PC-3 (cell line): ENCODE measurements at regions not wholly inside any gene's neighbourhood (a gene's known extent, or its start where the extent isn't known, plus 50 kb on each side); places are given as distances from the start of the nearest gene placed in this dataset.
A peak's percentile ranks its signal among the peaks of the same experiment; 100 is the strongest.

Source experiments
- ATAC-seq: fragments of 200-7000 bp; cut with Tn5 transposase; 2 replicates; pipeline ENCODE4 v1.9.1; 2020; ENCODE audit warnings: mild to moderate bottlenecking, moderate library complexity
- BruUV-seq: library from RNA; stranded (reverse); fragments of 400-500 nt; replicated peaks from 2 replicates; lab custom pipeline; 2021; lab: Mats Ljungman, UMichigan
- CTCF ChIA-PET: fragments of 300-600 bp; sonication (Branson Sonifier 250); formaldehyde crosslinking; loops from one replicate; lab custom pipeline; 2022; ENCODE audit warnings: antibody characterized with exemption; lab: Charles Lee
- POLR2A ChIA-PET: fragments of 300-600 bp; sonication (Branson Sonifier 250); formaldehyde crosslinking; loops from one replicate; lab custom pipeline; 2022; ENCODE audit warnings: antibody characterized with exemption; ENCODE audit not compliant: unreplicated experiment; lab: Charles Lee
- DNase-seq: peaks from one replicate; pipeline ENCODE4 v3.0.0-alpha.2; 2015
- H2AFZ ChIP-seq: fragments of 300-600 bp; sonication (generic); 2 replicates; pipeline ENCODE4 v1.6.0; 2016; ENCODE audit warnings: antibody characterized with exemption, low read length
- H3F3A ChIP-seq: fragments of 300-600 bp; sonication (generic); one replicate; pipeline ENCODE4 v1.6.0; 2017; ENCODE audit warnings: antibody characterized with exemption, low read length, control low read depth, mild to moderate bottlenecking; ENCODE audit not compliant: unreplicated experiment
- H3K27ac ChIP-seq: fragments of 300-600 bp; sonication (generic); 2 replicates; pipeline ENCODE4 v1.5.1; 2016; ENCODE audit warnings: mild to moderate bottlenecking, low read length
- H3K27me3 ChIP-seq: fragments of 300-600 bp; sonication (generic); 2 replicates; pipeline ENCODE4 v1.6.1; 2016; ENCODE audit warnings: low read length, mixed read lengths
- H3K36me3 ChIP-seq: fragments of 300-600 bp; sonication (generic); 2 replicates; pipeline ENCODE4 v1.6.1; 2016; ENCODE audit warnings: low read depth, mixed run types, low read length, mixed read lengths
- H3K4me1 ChIP-seq: fragments of 300-600 bp; sonication (generic); 2 replicates; pipeline ENCODE4 v1.5.1; 2016; ENCODE audit warnings: low read length; ENCODE audit not compliant: insufficient read depth
- H3K4me2 ChIP-seq: fragments of 300-600 bp; sonication (generic); 2 replicates; pipeline ENCODE4 v1.6.0; 2016; ENCODE audit warnings: low read length
- H3K4me3 ChIP-seq: fragments of 300-600 bp; sonication (generic); 2 replicates; pipeline ENCODE4 v1.5.1; 2016; ENCODE audit warnings: mild to moderate bottlenecking, low read length, mixed read lengths
- H3K79me2 ChIP-seq: fragments of 300-600 bp; sonication (generic); 2 replicates; pipeline ENCODE4 v1.6.1; 2017; ENCODE audit warnings: low read length, mixed read lengths
- H3K9ac ChIP-seq: fragments of 300-600 bp; sonication (generic); 2 replicates; pipeline ENCODE4 v1.6.0; 2016; ENCODE audit warnings: mild to moderate bottlenecking, low read length
- H3K9me2 ChIP-seq: fragments of 300-600 bp; sonication (generic); replicated peaks from 2 replicates; pipeline ENCODE4 v1.6.1; 2016; ENCODE audit warnings: mixed run types, low read length, mixed read lengths
- H3K9me3 ChIP-seq: fragments of 300-600 bp; sonication (generic); 2 replicates; pipeline ENCODE4 v1.6.1; 2016; ENCODE audit warnings: low read length, mixed read lengths
- H4K20me1 ChIP-seq: fragments of 300-600 bp; sonication (generic); 2 replicates; pipeline ENCODE4 v1.6.1; 2016; ENCODE audit warnings: low read length, mixed read lengths
- EZH2 ChIP-seq: fragments of 300-600 bp; sonication (generic); IDR thresholded peaks from one replicate; pipeline ENCODE4 v1.6.1; 2017; ENCODE audit warnings: antibody characterized with exemption, mild to moderate bottlenecking, low read length; ENCODE audit not compliant: unreplicated experiment
- EZH2phosphoT487 ChIP-seq: fragments of 300-600 bp; sonication (generic); IDR thresholded peaks from 2 replicates; pipeline ENCODE4 v1.6.1; 2018; ENCODE audit warnings: mild to moderate bottlenecking, antibody characterized with exemption, low read length, borderline replicate concordance
- intact Hi-C: fragments of 100-400 bp; cut with micrococcal nuclease; formaldehyde crosslinking; loops from 2 replicates; pipeline ENCODE4 v1.9.0; 2023
- TF ChIP-seq, protein P1 (sequence below): fragments of 300-600 bp; sonication (generic); conservative IDR thresholded peaks from 2 replicates; pipeline ENCODE4 v1.5.1; 2017; ENCODE audit warnings: antibody characterized with exemption, low read depth, mild to moderate bottlenecking, low read length

DNA sequence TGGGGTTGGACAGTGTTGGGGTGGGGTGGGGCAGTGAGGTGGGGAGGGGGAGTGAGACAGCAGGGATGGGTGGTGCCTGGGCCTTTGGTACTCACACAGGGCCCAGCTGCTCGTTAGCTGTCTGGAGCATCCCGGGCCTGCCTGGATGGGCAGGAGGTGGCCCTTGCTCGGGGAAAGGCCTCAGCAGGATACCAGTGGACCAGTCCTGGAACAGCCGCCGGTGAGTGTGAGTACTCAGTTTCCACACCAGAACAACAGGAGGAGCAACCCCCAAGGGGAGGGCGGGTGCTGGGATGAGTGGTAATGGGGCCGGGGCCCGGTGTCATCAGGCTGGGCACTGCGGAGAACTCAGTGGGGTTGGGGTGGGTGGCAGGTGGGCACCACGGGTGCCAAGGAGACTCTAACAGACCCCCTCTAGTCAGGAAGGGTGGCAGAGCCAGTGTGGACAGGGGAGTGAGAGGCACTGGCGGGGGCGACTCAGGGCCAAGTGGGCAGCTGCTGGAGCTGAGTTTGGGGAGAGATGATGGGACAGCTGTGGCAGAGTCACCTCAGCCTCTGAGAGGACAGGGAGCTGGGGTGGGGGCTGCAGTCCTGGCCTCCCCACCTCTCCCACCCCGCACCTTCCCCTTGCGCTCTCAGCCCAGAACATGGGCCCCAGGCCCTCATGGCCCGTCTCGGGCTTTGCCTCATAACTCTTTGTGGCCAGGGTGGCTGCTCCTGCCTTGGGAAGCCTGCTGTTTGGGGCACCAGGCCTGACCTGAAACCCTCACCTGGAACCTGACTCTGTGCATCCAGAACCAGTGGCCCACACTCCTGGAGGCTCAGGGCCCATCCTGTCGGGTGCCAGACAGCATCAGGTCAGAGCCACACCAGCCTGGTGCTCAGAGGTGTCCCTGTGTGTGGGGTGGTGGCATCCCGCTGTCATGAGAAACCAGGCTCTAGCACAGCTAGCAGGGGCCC, 52.1 kb upstream of the PRR23E start:
- TF ChIP-seq EZH2phosphoT487: no peak
- TF ChIP-seq, protein P1, sequence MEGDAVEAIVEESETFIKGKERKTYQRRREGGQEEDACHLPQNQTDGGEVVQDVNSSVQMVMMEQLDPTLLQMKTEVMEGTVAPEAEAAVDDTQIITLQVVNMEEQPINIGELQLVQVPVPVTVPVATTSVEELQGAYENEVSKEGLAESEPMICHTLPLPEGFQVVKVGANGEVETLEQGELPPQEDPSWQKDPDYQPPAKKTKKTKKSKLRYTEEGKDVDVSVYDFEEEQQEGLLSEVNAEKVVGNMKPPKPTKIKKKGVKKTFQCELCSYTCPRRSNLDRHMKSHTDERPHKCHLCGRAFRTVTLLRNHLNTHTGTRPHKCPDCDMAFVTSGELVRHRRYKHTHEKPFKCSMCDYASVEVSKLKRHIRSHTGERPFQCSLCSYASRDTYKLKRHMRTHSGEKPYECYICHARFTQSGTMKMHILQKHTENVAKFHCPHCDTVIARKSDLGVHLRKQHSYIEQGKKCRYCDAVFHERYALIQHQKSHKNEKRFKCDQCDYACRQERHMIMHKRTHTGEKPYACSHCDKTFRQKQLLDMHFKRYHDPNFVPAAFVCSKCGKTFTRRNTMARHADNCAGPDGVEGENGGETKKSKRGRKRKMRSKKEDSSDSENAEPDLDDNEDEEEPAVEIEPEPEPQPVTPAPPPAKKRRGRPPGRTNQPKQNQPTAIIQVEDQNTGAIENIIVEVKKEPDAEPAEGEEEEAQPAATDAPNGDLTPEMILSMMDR: no peak
- TF ChIP-seq EZH2: no peak
- DNase-seq (no peak), ATAC-seq (no peak)
- Histone ChIP-seq H3K79me2 (no peaks in the 10 kb centered on the region), H3K4me3 (no peak overlapping the region), H3K9me2 (no peaks in the 10 kb centered on the region), H3K4me2 (no peak overlapping the region), H3F3A (no peaks in the 10 kb centered on the region), H3K4me1 (no peaks in the 10 kb centered on the region), H4K20me1 (no peaks in the 10 kb centered on the region), H3K27ac (no peak overlapping the region), H3K9me3 (no peaks in the 10 kb centered on the region), H2AFZ (no peak overlapping the region), H3K27me3 (peaks cover 12% of the 10 kb centered on the region), H3K9ac (no peak overlapping the region), H3K36me3 (no peaks in the 10 kb centered on the region)
- ChIA-PET POLR2A (no interaction called here), CTCF (no interaction called here)
- no TSS peak for BruUV-seq
- intact Hi-C loops: no loop called here

DNA sequence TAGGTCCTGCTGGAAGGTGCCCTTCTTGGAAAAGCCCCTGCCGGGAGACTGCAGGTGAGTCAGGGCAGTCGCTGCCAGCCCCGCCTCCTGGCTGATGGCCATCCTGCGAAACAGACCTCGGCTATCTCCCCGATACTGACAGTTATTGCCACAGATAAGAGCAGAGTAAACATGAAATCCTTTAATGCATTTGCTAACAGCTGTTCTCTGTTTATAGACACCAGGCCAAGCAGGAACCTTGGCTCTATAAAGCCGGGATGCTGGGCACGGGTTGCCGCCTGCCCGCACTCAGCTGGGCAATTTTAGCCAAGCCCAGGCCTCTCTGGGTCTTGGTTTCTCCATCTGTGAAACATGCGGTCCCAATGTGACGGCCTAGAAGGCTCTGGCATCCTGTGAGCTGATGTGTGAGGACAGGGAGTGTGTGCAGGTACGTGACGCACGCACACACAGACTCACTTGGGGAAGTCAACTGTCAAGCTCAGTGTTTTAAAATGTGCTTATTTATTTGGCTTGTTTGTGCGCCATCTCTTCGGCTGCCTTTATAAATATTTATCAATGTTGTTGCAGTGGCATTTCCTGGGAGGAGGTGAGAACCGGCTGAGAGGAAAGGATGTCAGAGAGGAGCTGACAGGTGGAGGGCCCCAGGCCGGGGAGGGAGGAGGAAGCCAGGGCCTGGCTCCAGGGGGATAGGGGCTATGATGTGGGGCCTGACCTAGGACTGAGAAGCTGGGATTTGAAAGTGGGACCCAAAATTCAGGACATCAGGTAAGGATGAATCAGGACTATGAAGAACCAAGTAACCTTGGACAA, 50.8 kb upstream of the PRR23E start:
- no peaks in the 10 kb centered on the region for H3K36me3 ChIP-seq
- H3K4me2 ChIP-seq: no peak overlapping the region
- BruUV-seq: no TSS peak
- H3K27me3 ChIP-seq: no peaks in the 10 kb centered on the region
- H3K79me2 ChIP-seq: no peaks in the 10 kb centered on the region
- H4K20me1 ChIP-seq: no peaks in the 10 kb centered on the region
- H3K9ac ChIP-seq: no peak overlapping the region
- ChIA-PET POLR2A (no interaction called here), CTCF (no interaction called here)
- no peak overlapping the region for H3K4me3 ChIP-seq
- no peaks in the 10 kb centered on the region for H3K4me1 ChIP-seq
- H3K27ac ChIP-seq: no peak overlapping the region
- no peak overlapping the region for H2AFZ ChIP-seq
- ATAC-seq (no peak), DNase-seq (peak; percentile 14)
- no peaks in the 10 kb centered on the region for H3K9me2 ChIP-seq
- intact Hi-C loops: no loop called here
- H3F3A ChIP-seq: no peaks in the 10 kb centered on the region
- TF ChIP-seq EZH2 (no peak), EZH2phosphoT487 (no peak)
- TF ChIP-seq, protein P1: no peak
- H3K9me3 ChIP-seq: no peaks in the 10 kb centered on the region
